OCI-LY1 (cell line): ENCODE measurements at regions not wholly inside any gene's neighbourhood (a gene's known extent, or its start where the extent isn't known, plus 50 kb on each side); places are given as distances from the start of the nearest gene placed in this dataset.

Experiments used
- CTCF ChIP-seq: fragments of 200-600 bp; sonication (generic), shearing (Covaris generic); IDR thresholded peaks from 2 replicates; pipeline ENCODE4 v1.5.1; 2017; ENCODE audit warnings: mild to moderate bottlenecking, antibody characterized with exemption, low read length, moderate library complexity, mixed read lengths
- EZH2 ChIP-seq: fragments of 200-600 bp; sonication (generic), shearing (Covaris generic); IDR thresholded peaks from 2 replicates; pipeline ENCODE4 v1.8.0; 2017; ENCODE audit warnings: borderline replicate concordance, mixed run types, mild to moderate bottlenecking, antibody characterized with exemption, low read length, moderate library complexity, mixed read lengths

GRCh38 chr6:28811873-28812272 lies 111.9 kb downstream of the TRIM27 start:
- no peak for TF ChIP-seq EZH2
- no peak for TF ChIP-seq CTCF
